NCI-H1092 treated with DMSO at 0.1 percent for 48 hours (cell line): ENCODE measurements at regions not wholly inside any gene's neighbourhood (a gene's known extent, or its start where the extent isn't known, plus 50 kb on each side); places are given as distances from the start of the nearest gene placed in this dataset.

ENCODE experiments used
- DNase-seq: peaks from one replicate; lab custom pipeline; 2025; lab: John Stamatoyannopoulos, UW

GRCh38 chr2:2926009-2926857, 451.4 kb downstream of the EIPR1 start:
- no peak for DNase-seq

GRCh38 chr2:2922156-2922555, 455.5 kb downstream of the EIPR1 start:
- no peak for DNase-seq

GRCh38 chr2:2921011-2921720, 456.5 kb downstream of the EIPR1 start:
- no peak for DNase-seq

GRCh38 chr2:2919574-2920365, 457.8 kb downstream of the EIPR1 start:
- DNase-seq: no peak

- DNase-seq: no peak
These were observed 458.6 kb downstream of the EIPR1 start for GRCh38 chr2:2919026-2919425.

- no peak for DNase-seq
These were observed 461.0 kb downstream of the EIPR1 start for GRCh38 chr2:2916621-2917020.

- DNase-seq: no peak
These were observed 463.4 kb downstream of the EIPR1 start for GRCh38 chr2:2914252-2914651.

GRCh38 chr2:2913601-2914120, 464.0 kb downstream of the EIPR1 start:
- no peak for DNase-seq

- no peak for DNase-seq
These were observed 464.9 kb downstream of the EIPR1 start for GRCh38 chr2:2912731-2913130.

GRCh38 chr2:2912293-2912692, 465.3 kb downstream of the EIPR1 start:
- DNase-seq: no peak

- no peak for DNase-seq
These were observed 467.4 kb downstream of the EIPR1 start for GRCh38 chr2:2910259-2910658.

GRCh38 chr2:2909086-2910035, 468.3 kb downstream of the EIPR1 start:
- no peak for DNase-seq

- DNase-seq: no peak
These were observed 471.5 kb downstream of the EIPR1 start for GRCh38 chr2:2906091-2906490.

- no peak for DNase-seq
These were observed 472.8 kb downstream of the EIPR1 start for GRCh38 chr2:2904721-2905350.

GRCh38 chr2:2902547-2903281, 474.9 kb downstream of the EIPR1 start:
- DNase-seq: no peak

- no peak for DNase-seq
These were observed 476.0 kb downstream of the EIPR1 start for GRCh38 chr2:2901384-2902345.

GRCh38 chr2:2899826-2900225, 477.8 kb downstream of the EIPR1 start:
- no peak for DNase-seq

- DNase-seq: no peak
These were observed 478.9 kb downstream of the EIPR1 start for GRCh38 chr2:2898744-2899143.

GRCh38 chr2:2896643-2897042, 481.0 kb downstream of the EIPR1 start:
- no peak for DNase-seq
